NCI-H1105 treated with DMSO at 0.1 percent for 48 hours (cell line): ENCODE measurements at regions not wholly inside any gene's neighbourhood (a gene's known extent, or its start where the extent isn't known, plus 50 kb on each side); places are given as distances from the start of the nearest gene placed in this dataset.
A peak's percentile ranks its signal among the peaks of the same experiment; 100 is the strongest.
"Not testable (repeated sequence)": the region's sequence is repeated elsewhere in the genome, so short reads cannot be mapped to it uniquely, and the experiment has no call there.

Experiments
- DNase-seq: peaks from one replicate; lab custom pipeline; 2025; lab: John Stamatoyannopoulos, UW

- no peak for DNase-seq
Measured at GRCh38 chr5:152107220-152107619, 182.6 kb upstream of the GLRA1 start.

GRCh38 chr5:152106571-152106970 lies 181.9 kb upstream of the GLRA1 start:
- DNase-seq: no peak

- no peak for DNase-seq
Measured at GRCh38 chr5:152105085-152105484, 180.4 kb upstream of the GLRA1 start.

GRCh38 chr5:152104211-152104610 lies 179.6 kb upstream of the GLRA1 start:
- no peak for DNase-seq

- DNase-seq: not testable (repeated sequence)
Measured at GRCh38 chr5:152102908-152103307, 178.3 kb upstream of the GLRA1 start.

GRCh38 chr5:152102057-152102456 lies 177.4 kb upstream of the GLRA1 start:
- DNase-seq: no peak

- no peak for DNase-seq
Measured at GRCh38 chr5:152100462-152100861, 175.8 kb upstream of the GLRA1 start.

GRCh38 chr5:152097128-152097527 lies 172.5 kb upstream of the GLRA1 start:
- DNase-seq: no peak

GRCh38 chr5:152094716-152095115 lies 170.1 kb upstream of the GLRA1 start:
- DNase-seq: no peak

GRCh38 chr5:152094060-152094459 lies 169.4 kb upstream of the GLRA1 start:
- DNase-seq: no peak

- DNase-seq: no peak
Measured at GRCh38 chr5:152092580-152092979, 167.9 kb upstream of the GLRA1 start.

- DNase-seq: no peak
Measured at GRCh38 chr5:152089644-152090043, 165.0 kb upstream of the GLRA1 start.

GRCh38 chr5:152086668-152087067 lies 162.0 kb upstream of the GLRA1 start:
- DNase-seq: no peak

GRCh38 chr5:152084476-152084875 lies 159.8 kb upstream of the GLRA1 start:
- no peak for DNase-seq

- no peak for DNase-seq
Measured at GRCh38 chr5:152083231-152083630, 158.6 kb upstream of the GLRA1 start.

GRCh38 chr5:152072091-152072490 lies 147.4 kb upstream of the GLRA1 start:
- DNase-seq: peak; percentile 22

- no peak for DNase-seq
Measured at GRCh38 chr5:152070591-152070990, 145.9 kb upstream of the GLRA1 start.

GRCh38 chr5:152066784-152067183 lies 142.1 kb upstream of the GLRA1 start:
- DNase-seq: no peak

- no peak for DNase-seq
Measured at GRCh38 chr5:152063004-152063403, 138.4 kb upstream of the GLRA1 start.

GRCh38 chr5:152061095-152061494 lies 136.4 kb upstream of the GLRA1 start:
- DNase-seq: no peak

- no peak for DNase-seq
Measured at GRCh38 chr5:152058267-152058666, 133.6 kb upstream of the GLRA1 start.

GRCh38 chr5:152056931-152057330 lies 132.3 kb upstream of the GLRA1 start:
- no peak for DNase-seq

GRCh38 chr5:152052470-152052869 lies 127.8 kb upstream of the GLRA1 start:
- no peak for DNase-seq

- no peak for DNase-seq
Measured at GRCh38 chr5:152051499-152052454, 127.1 kb upstream of the GLRA1 start.
